ENCODE measurements at regions not wholly inside any gene's neighbourhood (a gene's known extent, or its start where the extent isn't known, plus 50 kb on each side); places are given as distances from the start of the nearest gene placed in this dataset.

DNA sequence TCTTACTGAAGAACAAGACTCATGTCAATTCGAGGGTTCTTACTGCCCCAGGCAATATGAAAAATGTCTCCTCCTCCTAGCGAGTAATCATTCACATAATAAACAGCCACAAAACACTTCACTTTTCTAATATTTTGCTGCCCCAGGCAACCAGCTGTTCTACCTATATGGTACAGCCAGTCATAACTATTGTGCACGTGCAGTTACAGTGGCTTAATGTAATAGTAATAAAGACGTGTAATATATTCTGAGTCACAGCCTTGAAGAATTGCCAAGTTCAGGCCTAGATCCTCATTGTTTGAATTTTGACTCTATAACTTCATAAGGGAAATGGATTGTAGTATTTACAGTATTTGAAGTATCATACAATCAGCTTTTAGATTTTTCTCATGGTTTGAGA, 1250.0 kb upstream of the GBE1 start:
- TF ChIP-seq, protein P1, sequence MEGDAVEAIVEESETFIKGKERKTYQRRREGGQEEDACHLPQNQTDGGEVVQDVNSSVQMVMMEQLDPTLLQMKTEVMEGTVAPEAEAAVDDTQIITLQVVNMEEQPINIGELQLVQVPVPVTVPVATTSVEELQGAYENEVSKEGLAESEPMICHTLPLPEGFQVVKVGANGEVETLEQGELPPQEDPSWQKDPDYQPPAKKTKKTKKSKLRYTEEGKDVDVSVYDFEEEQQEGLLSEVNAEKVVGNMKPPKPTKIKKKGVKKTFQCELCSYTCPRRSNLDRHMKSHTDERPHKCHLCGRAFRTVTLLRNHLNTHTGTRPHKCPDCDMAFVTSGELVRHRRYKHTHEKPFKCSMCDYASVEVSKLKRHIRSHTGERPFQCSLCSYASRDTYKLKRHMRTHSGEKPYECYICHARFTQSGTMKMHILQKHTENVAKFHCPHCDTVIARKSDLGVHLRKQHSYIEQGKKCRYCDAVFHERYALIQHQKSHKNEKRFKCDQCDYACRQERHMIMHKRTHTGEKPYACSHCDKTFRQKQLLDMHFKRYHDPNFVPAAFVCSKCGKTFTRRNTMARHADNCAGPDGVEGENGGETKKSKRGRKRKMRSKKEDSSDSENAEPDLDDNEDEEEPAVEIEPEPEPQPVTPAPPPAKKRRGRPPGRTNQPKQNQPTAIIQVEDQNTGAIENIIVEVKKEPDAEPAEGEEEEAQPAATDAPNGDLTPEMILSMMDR (IDR thresholded peaks at IDR 0.05; ENCODE audit: low read depth, low read length, poor library complexity, severe bottlenecking), result no peak
- TF ChIP-seq EZH2phosphoT487 (IDR thresholded peaks at IDR 0.05; ENCODE audit: borderline replicate concordance, low read length), result no peak
